ENCODE measurements at regions not wholly inside any gene's neighbourhood (a gene's known extent, or its start where the extent isn't known, plus 50 kb on each side); places are given as distances from the start of the nearest gene placed in this dataset.
"Not testable (repeated sequence)": the region's sequence is repeated elsewhere in the genome, so short reads cannot be mapped to it uniquely, and the experiment has no call there.

GRCh38 chr2:225820826-225821225 lies 421.3 kb downstream of the NYAP2 start:
- DNase-seq (ENCODE audit: low spot score): no peak

GRCh38 chr2:225814554-225814953 lies 415.0 kb downstream of the NYAP2 start:
- DNase-seq (ENCODE audit: low spot score): no peak

GRCh38 chr2:225806105-225806504 lies 406.6 kb downstream of the NYAP2 start:
- no peak for DNase-seq (ENCODE audit: low spot score)

- DNase-seq (ENCODE audit: low spot score): not testable (repeated sequence)
These were observed 402.6 kb downstream of the NYAP2 start for GRCh38 chr2:225802076-225802475.

- DNase-seq (ENCODE audit: low spot score): no peak
These were observed 397.9 kb downstream of the NYAP2 start for GRCh38 chr2:225797394-225797793.

GRCh38 chr2:225794652-225795400 lies 395.3 kb downstream of the NYAP2 start:
- DNase-seq (ENCODE audit: low spot score): no peak

GRCh38 chr2:225793736-225794550 lies 394.4 kb downstream of the NYAP2 start:
- no peak for DNase-seq (ENCODE audit: low spot score)

GRCh38 chr2:225788571-225789094 lies 389.1 kb downstream of the NYAP2 start:
- no peak for DNase-seq (ENCODE audit: low spot score)

GRCh38 chr2:225787497-225787896 lies 388.0 kb downstream of the NYAP2 start:
- no peak for DNase-seq (ENCODE audit: low spot score)

GRCh38 chr2:225781991-225782390 lies 382.5 kb downstream of the NYAP2 start:
- no peak for DNase-seq (ENCODE audit: low spot score)

GRCh38 chr2:225781145-225781544 lies 381.6 kb downstream of the NYAP2 start:
- no peak for DNase-seq (ENCODE audit: low spot score)

- no peak for DNase-seq (ENCODE audit: low spot score)
These were observed 380.3 kb downstream of the NYAP2 start for GRCh38 chr2:225779829-225780228.

- DNase-seq (ENCODE audit: low spot score): no peak
These were observed 373.6 kb downstream of the NYAP2 start for GRCh38 chr2:225773148-225773547.

GRCh38 chr2:225771701-225772100 lies 372.2 kb downstream of the NYAP2 start:
- no peak for DNase-seq (ENCODE audit: low spot score)

- DNase-seq (ENCODE audit: low spot score): no peak
These were observed 369.2 kb downstream of the NYAP2 start for GRCh38 chr2:225768741-225769140.

- DNase-seq (ENCODE audit: low spot score): no peak
These were observed 366.9 kb downstream of the NYAP2 start for GRCh38 chr2:225766431-225766830.

- DNase-seq (ENCODE audit: low spot score): no peak
These were observed 366.3 kb downstream of the NYAP2 start for GRCh38 chr2:225765820-225766219.

- no peak for DNase-seq (ENCODE audit: low spot score)
These were observed 364.8 kb downstream of the NYAP2 start for GRCh38 chr2:225764346-225764745.

- no peak for DNase-seq (ENCODE audit: low spot score)
These were observed 364.2 kb downstream of the NYAP2 start for GRCh38 chr2:225763711-225764110.

GRCh38 chr2:225761396-225761795 lies 361.9 kb downstream of the NYAP2 start:
- DNase-seq (ENCODE audit: low spot score): no peak

GRCh38 chr2:225757248-225757647 lies 357.7 kb downstream of the NYAP2 start:
- no peak for DNase-seq (ENCODE audit: low spot score)

- DNase-seq (ENCODE audit: low spot score): no peak
These were observed 356.7 kb downstream of the NYAP2 start for GRCh38 chr2:225756198-225756597.

- no peak for DNase-seq (ENCODE audit: low spot score)
These were observed 349.1 kb downstream of the NYAP2 start for GRCh38 chr2:225748609-225749008.

Data from AG08396 (cell line).